ENCODE measurements at regions not wholly inside any gene's neighbourhood (a gene's known extent, or its start where the extent isn't known, plus 50 kb on each side); places are given as distances from the start of the nearest gene placed in this dataset.

DNA sequence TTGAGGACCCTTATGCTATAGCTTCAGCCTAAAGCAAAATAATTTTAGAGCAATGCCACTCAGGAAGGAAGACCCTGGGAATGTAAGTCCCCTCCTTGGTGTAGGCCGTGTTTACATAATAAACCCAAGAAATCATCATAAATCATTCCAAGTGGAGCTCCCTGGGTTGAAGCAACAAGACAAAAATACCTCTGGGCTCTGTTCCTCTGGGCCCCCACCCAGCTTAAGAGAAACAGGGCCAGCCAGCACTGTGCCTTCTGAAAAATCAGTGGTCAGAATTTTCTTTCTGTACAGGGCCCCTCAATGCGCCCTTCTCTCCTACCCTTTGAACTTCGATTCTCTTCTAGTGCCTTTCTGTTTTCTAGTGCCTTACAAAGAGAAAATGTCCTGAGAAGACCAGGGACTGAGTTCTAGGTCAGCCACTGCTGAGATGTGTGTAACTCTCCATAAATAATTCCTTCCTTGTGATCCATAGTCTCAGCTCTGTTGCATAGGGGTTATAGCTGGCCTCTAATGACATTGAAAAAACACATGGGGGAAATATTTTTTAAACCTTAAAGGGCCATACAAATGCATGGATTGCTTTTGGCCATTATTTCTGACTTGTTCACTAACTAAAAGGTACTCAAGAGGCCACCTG, 101.0 kb downstream of the ADRB2 start:
- intact Hi-C loops (cut with DNase I) = no loop called here
- no peak for TF ChIP-seq POLR2A (IDR thresholded peaks at IDR 0.05)
- TF ChIP-seq, protein P1, sequence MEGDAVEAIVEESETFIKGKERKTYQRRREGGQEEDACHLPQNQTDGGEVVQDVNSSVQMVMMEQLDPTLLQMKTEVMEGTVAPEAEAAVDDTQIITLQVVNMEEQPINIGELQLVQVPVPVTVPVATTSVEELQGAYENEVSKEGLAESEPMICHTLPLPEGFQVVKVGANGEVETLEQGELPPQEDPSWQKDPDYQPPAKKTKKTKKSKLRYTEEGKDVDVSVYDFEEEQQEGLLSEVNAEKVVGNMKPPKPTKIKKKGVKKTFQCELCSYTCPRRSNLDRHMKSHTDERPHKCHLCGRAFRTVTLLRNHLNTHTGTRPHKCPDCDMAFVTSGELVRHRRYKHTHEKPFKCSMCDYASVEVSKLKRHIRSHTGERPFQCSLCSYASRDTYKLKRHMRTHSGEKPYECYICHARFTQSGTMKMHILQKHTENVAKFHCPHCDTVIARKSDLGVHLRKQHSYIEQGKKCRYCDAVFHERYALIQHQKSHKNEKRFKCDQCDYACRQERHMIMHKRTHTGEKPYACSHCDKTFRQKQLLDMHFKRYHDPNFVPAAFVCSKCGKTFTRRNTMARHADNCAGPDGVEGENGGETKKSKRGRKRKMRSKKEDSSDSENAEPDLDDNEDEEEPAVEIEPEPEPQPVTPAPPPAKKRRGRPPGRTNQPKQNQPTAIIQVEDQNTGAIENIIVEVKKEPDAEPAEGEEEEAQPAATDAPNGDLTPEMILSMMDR (IDR thresholded peaks at IDR 0.05) = no peak
- no peaks in the 10 kb centered on the region for H3K36me3 ChIP-seq
- whole genome bisulfite sequencing (ENCODE audit: insufficient coverage, low coverage, low lambda C conversion rate, missing lambda C conversion rate) = 94% methylated on average over 3 of the region's 3 CpGs
- DNase-seq = no peak
- no peak for ATAC-seq
- no peak overlapping the region for H3K4me3 ChIP-seq
- no peak overlapping the region for H3K27ac ChIP-seq
- H3K4me1 ChIP-seq = peaks cover 0 to 7% (median 0%) of the 10 kb centered on the region in 4 donors
- no peaks in the 10 kb centered on the region for H3K27me3 ChIP-seq
- H3K9me3 ChIP-seq = no peaks in the 10 kb centered on the region

DNA sequence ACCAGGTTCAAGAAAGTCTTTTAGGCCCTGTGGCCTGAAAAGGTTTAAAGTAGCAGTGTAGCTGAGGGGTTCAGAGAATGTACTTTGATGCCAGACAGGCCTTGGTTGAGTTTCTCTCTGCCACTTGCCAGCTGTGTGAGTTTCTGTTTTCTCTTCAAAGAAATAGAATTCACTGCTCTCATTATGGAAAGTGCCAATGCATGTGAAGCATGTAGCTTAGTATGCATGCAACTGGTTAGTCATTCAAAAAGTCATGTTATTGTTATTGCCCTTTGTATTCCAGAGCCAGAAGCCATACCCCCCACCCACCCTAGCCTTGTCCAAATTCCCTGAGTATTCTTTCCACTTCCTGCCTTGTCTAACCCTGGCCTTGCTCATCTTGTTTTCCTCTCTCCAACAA, 101.7 kb downstream of the ADRB2 start:
- no peaks in the 10 kb centered on the region for H3K27me3 ChIP-seq
- H3K4me1 ChIP-seq = peaks cover 0 to 14% (median 0%) of the 10 kb centered on the region in 4 donors
- no peak overlapping the region for H3K4me3 ChIP-seq
- TF ChIP-seq, protein P1 (IDR thresholded peaks at IDR 0.05) = no peak
- TF ChIP-seq POLR2A (IDR thresholded peaks at IDR 0.05) = no peak
- H3K36me3 ChIP-seq = no peaks in the 10 kb centered on the region
- no peak for DNase-seq
- ATAC-seq = no peak
- no peak overlapping the region for H3K27ac ChIP-seq
- intact Hi-C loops (cut with DNase I) = no loop called here
- no peaks in the 10 kb centered on the region for H3K9me3 ChIP-seq

DNA sequence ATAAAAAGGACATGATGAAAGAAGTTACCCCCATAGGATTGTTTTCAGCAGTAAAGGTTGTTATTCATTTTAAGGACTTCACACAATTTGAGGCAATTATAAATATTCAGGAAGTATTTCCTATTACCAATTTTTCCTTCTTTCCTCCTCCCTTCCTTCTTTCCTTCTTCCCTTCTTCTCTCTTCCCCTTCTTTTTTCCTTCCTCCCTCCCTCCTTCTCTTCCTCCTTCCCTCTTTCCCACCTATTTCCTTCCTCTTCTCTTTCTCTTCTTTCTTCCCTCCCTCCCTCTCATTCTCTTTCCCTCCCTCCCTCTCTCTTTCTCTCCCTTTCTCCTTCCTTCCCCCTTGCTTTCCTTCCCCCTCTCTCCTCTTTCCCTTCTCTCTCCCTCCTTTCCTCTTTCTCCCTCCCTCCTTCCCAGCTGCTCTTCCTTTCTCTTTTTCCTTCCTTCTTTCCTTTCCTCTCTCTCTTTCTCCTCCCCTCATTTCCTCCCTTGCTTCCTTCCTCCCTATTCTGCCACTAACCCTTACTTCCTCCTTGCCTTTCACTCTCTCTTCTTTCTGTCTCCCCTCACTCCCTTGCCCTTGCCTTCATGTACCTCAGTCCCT, 105.1 kb downstream of the ADRB2 start:
- Histone ChIP-seq H3K9me3 (no peaks in the 10 kb centered on the region), H3K27me3 (no peaks in the 10 kb centered on the region), H3K27ac (no peak overlapping the region), H3K4me3 (no peak overlapping the region), H3K4me1 (peaks cover 0 to 23% (median 0%) of the 10 kb centered on the region in 4 donors), H3K36me3 (no peaks in the 10 kb centered on the region)
- no peak for ATAC-seq
- TF ChIP-seq, protein P1 (IDR thresholded peaks at IDR 0.05) = no peak
- TF ChIP-seq POLR2A (IDR thresholded peaks at IDR 0.05) = no peak
- no peak for DNase-seq
- intact Hi-C loops (cut with DNase I) = no loop called here

DNA sequence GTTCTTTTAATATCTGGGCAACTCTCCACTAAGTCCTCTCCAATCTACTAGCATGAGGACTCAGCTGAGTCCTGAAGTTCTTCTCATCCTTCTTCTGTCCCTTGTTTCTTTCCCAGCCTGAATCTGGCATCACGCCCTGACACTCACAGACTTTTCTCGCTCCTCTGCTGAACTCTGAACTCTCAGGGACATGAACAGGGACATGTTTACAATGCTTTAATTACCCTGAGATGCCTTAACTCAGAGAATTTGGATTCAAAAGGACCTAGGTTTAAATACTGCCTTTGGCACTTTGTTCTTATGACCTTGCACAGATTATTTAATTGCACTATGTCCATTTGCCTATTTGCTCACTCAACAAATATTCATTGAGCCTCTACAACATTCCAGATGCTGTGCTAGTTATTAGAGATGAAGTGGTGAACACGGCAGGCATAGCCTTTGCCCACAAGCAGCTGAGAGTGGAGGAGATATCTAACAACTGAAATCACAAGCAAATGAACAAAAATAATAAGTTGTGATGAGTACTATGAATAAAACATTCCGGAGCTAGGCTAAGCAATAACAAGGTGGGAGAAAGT, 106.0 kb downstream of the ADRB2 start:
- ATAC-seq (peak; percentile 60 to 77 (median 70)), DNase-seq (peak in 1 of 3 donors; percentile 26)
- Histone ChIP-seq H3K36me3 (no peaks in the 10 kb centered on the region), H3K27ac (no peak overlapping the region), H3K4me1 (peaks cover 0 to 23% (median 0%) of the 10 kb centered on the region in 4 donors), H3K4me3 (no peak overlapping the region), H3K27me3 (no peaks in the 10 kb centered on the region), H3K9me3 (no peaks in the 10 kb centered on the region)
- TF ChIP-seq POLR2A (IDR thresholded peaks at IDR 0.05) = no peak
- TF ChIP-seq, protein P1 (IDR thresholded peaks at IDR 0.05) = no peak
- intact Hi-C loops (cut with DNase I) = no loop called here
- 38% methylated on average over 4 of the region's 4 CpGs for WGBS (ENCODE audit: insufficient coverage, low coverage, low lambda C conversion rate, missing lambda C conversion rate)

Data from right lobe of liver (tissue), 6 donors.